HT-29 (cell line): ENCODE measurements at regions not wholly inside any gene's neighbourhood (a gene's known extent, or its start where the extent isn't known, plus 50 kb on each side); places are given as distances from the start of the nearest gene placed in this dataset.

Experiments used
- DNase-seq: peaks from one replicate; pipeline ENCODE4 v3.0.0-alpha.2; 2015; ENCODE audit warnings: low spot score

- DNase-seq: no peak
These were observed 287.7 kb upstream of the ZSWIM2 start for GRCh38 chr2:187136646-187137045.

DNA sequence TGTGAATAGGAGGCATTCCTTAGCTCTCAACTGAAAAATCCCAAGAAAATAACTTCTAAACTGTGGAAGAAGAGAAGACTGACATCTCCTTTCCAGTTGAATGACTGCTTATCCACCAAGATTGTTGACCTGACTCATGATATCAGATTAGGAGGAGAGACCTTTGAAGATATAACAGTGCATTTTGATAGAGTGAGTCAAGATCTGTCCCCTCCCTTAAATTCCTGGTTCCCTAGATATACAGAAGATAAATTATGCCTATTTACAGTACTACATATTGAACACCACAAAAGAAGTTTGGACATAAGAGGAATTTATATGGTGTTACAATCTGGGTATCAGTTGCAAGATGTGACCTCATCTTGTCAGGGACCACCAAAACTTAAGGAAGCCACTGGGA, 285.3 kb upstream of the ZSWIM2 start:
- DNase-seq: no peak

DNA sequence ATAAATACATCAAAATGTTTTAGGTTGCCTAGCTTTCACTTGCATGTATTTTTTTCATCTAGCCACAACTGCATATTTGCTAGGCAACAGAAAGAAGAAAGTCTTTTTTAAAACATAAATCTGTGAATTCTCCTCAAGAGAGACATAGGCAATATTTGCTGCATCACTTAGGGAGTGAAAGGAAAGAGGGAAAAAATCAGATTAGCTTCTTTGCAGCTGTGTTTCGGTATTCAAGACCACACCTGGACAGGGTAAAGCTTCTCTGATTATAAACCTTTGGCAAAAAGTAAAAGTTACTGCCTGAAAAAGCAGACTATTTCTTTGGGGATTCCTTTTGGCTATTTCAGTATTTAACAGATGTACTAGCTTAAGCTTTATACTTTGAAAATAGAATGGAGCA, 280.9 kb upstream of the ZSWIM2 start:
- no peak for DNase-seq

GRCh38 chr2:187129306-187129705, 280.3 kb upstream of the ZSWIM2 start:
- no peak for DNase-seq

GRCh38 chr2:187126247-187127005, 277.5 kb upstream of the ZSWIM2 start:
- DNase-seq: no peak

DNA sequence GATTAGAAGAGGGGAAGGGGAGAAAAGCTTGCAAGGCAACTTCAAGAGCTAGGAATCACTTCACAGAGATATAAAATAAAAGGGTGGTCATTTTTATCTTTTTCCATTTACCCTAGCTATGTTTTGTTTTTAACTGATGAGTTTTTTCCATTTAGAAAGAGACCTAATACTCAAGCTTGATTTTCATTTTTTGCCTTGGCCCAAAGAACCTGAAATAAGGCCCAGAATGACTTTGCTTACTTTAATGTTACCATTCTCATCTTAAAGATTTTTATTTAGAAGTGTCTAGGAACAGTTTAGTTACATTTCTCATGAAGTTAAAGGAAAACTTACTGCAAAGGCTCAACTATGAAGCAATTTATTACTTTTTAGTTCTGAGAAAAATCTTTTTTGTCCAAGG, 276.3 kb upstream of the ZSWIM2 start:
- DNase-seq: no peak

DNA sequence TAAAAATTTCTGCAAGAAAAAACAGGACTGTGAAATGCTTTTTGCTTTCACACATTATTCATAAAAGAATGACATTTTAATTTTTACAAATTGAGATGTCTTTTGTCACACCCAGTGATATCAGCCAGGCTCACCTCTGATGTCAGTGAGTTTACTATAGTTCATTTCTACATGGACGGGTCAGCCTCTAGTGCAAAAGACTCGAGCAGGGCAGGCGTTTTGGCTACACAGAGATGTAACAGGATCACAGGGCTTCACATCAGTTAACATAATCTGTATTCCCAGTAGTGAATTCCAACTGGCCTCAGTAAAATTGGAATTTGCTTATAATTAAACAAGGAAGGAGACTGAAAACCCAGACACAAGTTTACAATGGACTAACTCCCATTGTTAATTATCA, 275.6 kb upstream of the ZSWIM2 start:
- no peak for DNase-seq

DNA sequence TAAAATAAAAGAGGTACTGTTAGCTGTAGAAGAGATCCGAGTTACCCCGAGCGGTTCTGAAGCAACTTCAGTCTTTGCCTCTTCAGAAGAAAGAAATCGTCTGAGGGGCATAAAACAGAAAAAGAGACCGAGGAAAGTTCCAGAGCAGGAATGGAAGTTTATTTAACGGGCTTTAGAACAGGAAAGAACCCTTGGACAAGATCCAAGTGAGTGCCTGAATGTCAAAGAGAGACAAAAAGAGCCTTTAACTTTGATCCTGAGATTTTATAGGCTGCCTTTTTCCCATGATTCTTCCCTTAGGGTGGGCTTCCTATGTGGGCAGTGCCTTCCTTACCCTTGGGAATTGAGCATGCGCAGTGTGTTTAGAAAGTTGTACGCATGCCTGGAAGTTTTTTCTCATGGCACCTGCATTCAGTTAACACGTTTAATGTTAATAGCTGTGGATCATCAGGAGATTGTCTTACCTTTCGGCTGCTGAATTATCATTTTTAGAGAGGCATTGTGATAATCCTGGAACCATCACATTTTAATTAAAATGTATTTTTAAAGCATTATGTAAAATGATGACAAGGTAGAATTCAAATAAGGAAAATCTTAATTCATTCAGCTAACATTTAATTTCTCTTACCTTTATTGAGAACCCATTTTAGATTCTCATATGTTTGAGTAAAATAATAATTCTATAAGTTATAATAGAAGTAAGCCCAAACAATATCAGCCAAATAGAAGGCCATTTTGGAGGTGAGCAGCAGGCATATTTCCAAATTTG, 269.5 kb upstream of the ZSWIM2 start:
- DNase-seq: no peak

- peak; percentile 9 for DNase-seq
These were observed 268.5 kb upstream of the ZSWIM2 start for GRCh38 chr2:187117483-187117882.

DNA sequence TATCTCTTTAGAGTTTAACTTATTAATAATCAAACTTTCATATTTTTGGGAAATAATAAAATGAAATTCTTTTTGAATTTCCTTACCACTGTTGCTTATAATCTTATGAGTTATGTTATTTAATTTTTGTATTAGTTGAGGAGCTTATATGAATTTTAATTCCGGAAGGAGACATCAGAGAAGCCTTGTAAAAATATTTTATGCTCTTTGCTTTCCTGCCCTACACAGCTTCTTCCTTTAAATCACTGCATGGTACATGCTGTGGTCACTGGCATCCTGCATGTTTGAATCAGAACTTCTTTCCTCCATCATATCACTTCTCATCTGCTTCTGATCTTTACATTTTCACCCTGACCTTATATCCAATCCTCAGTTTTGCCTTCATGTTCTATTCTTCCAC, 266.7 kb upstream of the ZSWIM2 start:
- DNase-seq: no peak

DNA sequence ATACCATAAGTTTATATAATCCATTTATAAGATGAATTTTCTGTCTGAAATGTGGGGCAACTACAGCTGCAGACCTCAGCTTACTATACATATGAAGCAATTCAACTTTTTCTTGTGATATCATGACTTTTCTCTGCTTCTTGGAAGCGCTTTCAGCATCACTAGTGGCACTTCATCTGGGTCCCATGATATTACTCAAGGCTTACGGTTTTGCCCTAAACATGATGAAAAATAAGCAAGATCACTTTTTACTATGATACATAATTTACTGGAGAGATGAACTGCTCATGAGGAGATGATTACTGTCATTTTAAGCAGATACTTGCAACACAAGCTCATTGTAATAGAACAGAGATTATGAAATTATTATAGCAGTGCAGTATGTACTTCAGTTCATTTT, 258.0 kb upstream of the ZSWIM2 start:
- no peak for DNase-seq

GRCh38 chr2:187105218-187105617, 256.2 kb upstream of the ZSWIM2 start:
- no peak for DNase-seq

- DNase-seq: no peak
These were observed 253.4 kb upstream of the ZSWIM2 start for GRCh38 chr2:187102381-187102780.

DNA sequence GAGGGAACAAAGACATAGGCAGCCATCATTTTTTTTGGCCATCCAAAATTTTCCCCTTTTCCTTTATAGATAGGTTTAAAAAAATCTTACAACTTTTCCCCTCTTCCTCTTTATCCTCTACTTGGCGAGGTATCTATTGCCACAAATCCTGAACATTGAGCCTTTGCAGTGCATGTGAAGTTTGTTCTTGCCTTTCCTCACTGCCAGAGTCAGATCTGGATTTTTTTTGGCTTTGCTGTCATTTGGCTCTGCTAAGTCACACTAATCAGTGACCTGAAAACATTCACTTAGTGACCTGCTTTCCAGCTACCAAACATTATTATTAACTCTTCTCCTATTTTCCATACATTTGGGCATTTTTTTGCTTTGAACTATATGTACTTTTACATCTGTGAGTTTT, 249.2 kb upstream of the ZSWIM2 start:
- DNase-seq: no peak

- no peak for DNase-seq
These were observed 244.9 kb upstream of the ZSWIM2 start for GRCh38 chr2:187093771-187094412.

- no peak for DNase-seq
These were observed 242.7 kb upstream of the ZSWIM2 start for GRCh38 chr2:187091664-187092063.

- DNase-seq: no peak
These were observed 235.6 kb upstream of the ZSWIM2 start for GRCh38 chr2:187084524-187084923.

DNA sequence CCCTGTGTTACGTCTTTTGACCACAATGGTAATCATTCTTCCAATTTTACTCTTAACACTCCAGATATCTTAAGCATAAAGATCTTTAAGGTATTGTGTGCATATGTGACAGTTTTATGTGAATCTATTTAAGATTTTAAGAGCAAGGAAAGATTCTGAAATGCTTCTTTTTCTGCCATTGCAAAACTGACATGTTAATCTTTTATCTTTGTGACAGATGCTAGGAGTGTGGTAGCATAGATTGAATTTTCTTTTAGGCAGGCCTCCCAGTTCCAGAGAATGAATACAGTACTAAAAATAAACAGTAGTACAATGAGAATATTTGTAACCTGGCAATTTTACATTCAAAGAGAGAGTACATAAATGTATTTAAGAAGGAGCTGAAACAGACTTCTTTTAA, 232.5 kb upstream of the ZSWIM2 start:
- no peak for DNase-seq

GRCh38 chr2:187079901-187080300, 230.9 kb upstream of the ZSWIM2 start:
- no peak for DNase-seq

DNA sequence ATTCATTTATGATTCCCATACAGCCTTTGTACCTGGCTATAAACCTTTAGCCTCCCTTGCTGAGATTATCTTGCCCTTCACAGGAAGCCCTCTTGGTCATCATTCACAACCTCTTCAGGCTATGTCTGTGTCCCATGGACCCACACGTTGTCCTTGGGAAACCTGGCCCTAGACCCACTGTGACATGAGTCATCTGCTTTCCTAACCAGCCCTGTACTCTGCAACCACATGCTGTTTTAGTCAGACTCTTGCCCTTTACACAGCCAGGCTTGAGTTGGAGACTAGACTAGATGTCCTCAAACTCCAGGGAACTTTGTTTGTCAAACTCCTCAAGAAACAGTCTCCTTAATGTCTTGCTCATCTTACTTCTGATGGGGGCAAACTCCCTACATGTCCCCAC, 229.3 kb upstream of the ZSWIM2 start:
- DNase-seq: no peak

DNA sequence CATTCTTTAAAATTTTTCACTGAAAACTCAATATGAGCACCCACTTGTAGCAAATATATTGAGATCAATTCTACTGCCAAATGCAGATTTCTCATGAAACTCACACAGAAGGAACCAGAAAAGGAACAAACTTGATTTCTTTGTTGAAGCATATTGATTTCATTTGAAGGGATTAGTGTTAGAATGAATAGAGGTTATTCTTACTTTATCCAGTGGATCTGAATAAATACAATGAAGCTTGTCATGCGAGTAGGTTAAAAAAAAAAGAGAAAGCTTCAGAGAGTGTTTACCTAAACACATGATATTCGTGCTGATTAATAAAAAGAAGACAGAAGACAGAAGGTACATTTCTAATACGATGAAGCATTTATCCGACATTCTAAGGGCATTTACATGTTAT, 226.7 kb upstream of the ZSWIM2 start:
- DNase-seq: no peak

DNA sequence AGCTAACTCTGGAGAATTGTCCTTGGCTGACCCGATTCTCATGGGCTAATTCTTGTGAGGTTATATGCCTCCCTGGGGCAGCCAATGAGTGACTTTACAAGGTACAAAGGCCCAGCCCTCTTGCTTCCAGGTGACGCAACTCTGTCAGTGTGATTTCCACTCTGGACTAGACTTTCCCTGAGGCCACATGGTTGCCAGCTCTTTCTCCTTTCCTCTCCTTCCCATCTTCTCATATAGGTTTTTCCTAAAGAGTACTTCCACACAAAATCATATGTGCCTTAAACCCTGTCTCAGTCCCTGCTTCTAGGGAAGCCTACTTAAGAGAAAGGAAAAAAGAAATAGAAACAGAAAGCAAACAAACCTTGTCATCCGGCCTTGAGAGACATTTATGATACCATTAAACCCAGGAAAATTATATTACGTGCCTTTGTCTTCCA, 226.2 kb upstream of the ZSWIM2 start:
- no peak for DNase-seq

DNA sequence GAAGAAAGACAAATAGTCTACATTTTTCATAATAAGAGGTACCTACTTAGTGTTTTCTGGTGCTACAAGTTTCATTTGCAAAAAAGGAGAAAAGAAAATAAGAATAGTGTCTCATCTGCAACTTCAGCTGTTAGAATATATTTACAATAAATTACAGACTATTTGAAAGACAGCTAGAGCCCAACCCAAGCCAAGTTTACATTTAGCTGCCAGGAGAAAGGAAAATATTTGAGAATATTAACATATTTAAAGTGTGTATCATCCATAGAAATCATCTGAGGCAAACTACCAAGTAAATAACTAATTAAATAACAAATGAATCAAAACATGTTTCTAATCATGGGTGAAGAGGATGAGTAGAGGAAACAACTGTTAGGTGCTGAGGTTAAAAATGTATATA, 209.2 kb upstream of the ZSWIM2 start:
- DNase-seq: no peak
